ENCODE measurements at regions not wholly inside any gene's neighbourhood (a gene's known extent, or its start where the extent isn't known, plus 50 kb on each side); places are given as distances from the start of the nearest gene placed in this dataset.
"Not testable (repeated sequence)": the region's sequence is repeated elsewhere in the genome, so short reads cannot be mapped to it uniquely, and the experiment has no call there.

- no peak for DNase-seq (ENCODE audit: low read depth)
Measured at GRCh38 chr2:21854938-21855337, 731.2 kb downstream of the TDRD15 start.

- no peak for DNase-seq (ENCODE audit: low read depth)
Measured at GRCh38 chr2:21856708-21857107, 732.9 kb downstream of the TDRD15 start.

GRCh38 chr2:21860907-21861306 lies 737.1 kb downstream of the TDRD15 start:
- no peak for DNase-seq (ENCODE audit: low read depth)

- no peak for DNase-seq (ENCODE audit: low read depth)
Measured at GRCh38 chr2:21866316-21866715, 742.5 kb downstream of the TDRD15 start.

GRCh38 chr2:21887881-21888280 lies 764.1 kb downstream of the TDRD15 start:
- no peak for DNase-seq (ENCODE audit: low read depth)

GRCh38 chr2:21890041-21890440 lies 766.3 kb downstream of the TDRD15 start:
- no peak for DNase-seq (ENCODE audit: low read depth)

- no peak for DNase-seq (ENCODE audit: low read depth)
Measured at GRCh38 chr2:21890716-21891115, 766.9 kb downstream of the TDRD15 start.

GRCh38 chr2:21891191-21891590 lies 767.4 kb downstream of the TDRD15 start:
- DNase-seq (ENCODE audit: low read depth): no peak

GRCh38 chr2:21892140-21892539 lies 768.4 kb downstream of the TDRD15 start:
- no peak for DNase-seq (ENCODE audit: low read depth)

- DNase-seq (ENCODE audit: low read depth): no peak
Measured at GRCh38 chr2:21895200-21895599, 771.4 kb downstream of the TDRD15 start.

- not testable (repeated sequence) for DNase-seq (ENCODE audit: low read depth)
Measured at GRCh38 chr2:21908712-21909380, 785.1 kb downstream of the TDRD15 start.

GRCh38 chr2:21910832-21911507 lies 787.2 kb downstream of the TDRD15 start:
- no peak for DNase-seq (ENCODE audit: low read depth)

GRCh38 chr2:21912405-21912804 lies 788.6 kb downstream of the TDRD15 start:
- DNase-seq (ENCODE audit: low read depth): no peak

GRCh38 chr2:21915201-21915600 lies 791.4 kb downstream of the TDRD15 start:
- no peak for DNase-seq (ENCODE audit: low read depth)

GRCh38 chr2:21916934-21917522 lies 793.3 kb downstream of the TDRD15 start:
- no peak for DNase-seq (ENCODE audit: low read depth)

GRCh38 chr2:21920721-21921120 lies 797.0 kb downstream of the TDRD15 start:
- no peak for DNase-seq (ENCODE audit: low read depth)

GRCh38 chr2:21924640-21925285 lies 801.0 kb downstream of the TDRD15 start:
- DNase-seq (ENCODE audit: low read depth): no peak

- no peak for DNase-seq (ENCODE audit: low read depth)
Measured at GRCh38 chr2:21928292-21928691, 804.5 kb downstream of the TDRD15 start.

GRCh38 chr2:21930226-21930625 lies 806.5 kb downstream of the TDRD15 start:
- no peak for DNase-seq (ENCODE audit: low read depth)

GRCh38 chr2:21939967-21940366 lies 816.2 kb downstream of the TDRD15 start:
- DNase-seq (ENCODE audit: low read depth): peak; percentile 19

GRCh38 chr2:21944536-21944935 lies 820.8 kb downstream of the TDRD15 start:
- DNase-seq (ENCODE audit: low read depth): no peak

GRCh38 chr2:21945658-21946057 lies 821.9 kb downstream of the TDRD15 start:
- DNase-seq (ENCODE audit: low read depth): no peak

- no peak for DNase-seq (ENCODE audit: low read depth)
Measured at GRCh38 chr2:21947046-21947445, 823.3 kb downstream of the TDRD15 start.

All from non-pigmented ciliary epithelial cell (primary cell).